ENCODE measurements at regions not wholly inside any gene's neighbourhood (a gene's known extent, or its start where the extent isn't known, plus 50 kb on each side); places are given as distances from the start of the nearest gene placed in this dataset.
"Not testable (repeated sequence)": the region's sequence is repeated elsewhere in the genome, so short reads cannot be mapped to it uniquely, and the experiment has no call there.

GRCh38 chr5:57887851-57888621 lies 405.4 kb upstream of the ACTBL2 start:
- DNase-seq (ENCODE audit: low spot score) = no peak

GRCh38 chr5:57884346-57885102 lies 401.9 kb upstream of the ACTBL2 start:
- DNase-seq (ENCODE audit: low spot score) = no peak

- no peak for DNase-seq (ENCODE audit: low spot score)
Observed at GRCh38 chr5:57880216-57880615, 397.6 kb upstream of the ACTBL2 start.

- DNase-seq (ENCODE audit: low spot score) = no peak
Observed at GRCh38 chr5:57878301-57878722, 395.7 kb upstream of the ACTBL2 start.

- DNase-seq (ENCODE audit: low spot score) = no peak
Observed at GRCh38 chr5:57871496-57871895, 388.9 kb upstream of the ACTBL2 start.

GRCh38 chr5:57870267-57870666 lies 387.7 kb upstream of the ACTBL2 start:
- DNase-seq (ENCODE audit: low spot score) = not testable (repeated sequence)

- DNase-seq (ENCODE audit: low spot score) = no peak
Observed at GRCh38 chr5:57863661-57864060, 381.1 kb upstream of the ACTBL2 start.

GRCh38 chr5:57862942-57863341 lies 380.3 kb upstream of the ACTBL2 start:
- DNase-seq (ENCODE audit: low spot score) = no peak

- no peak for DNase-seq (ENCODE audit: low spot score)
Observed at GRCh38 chr5:57862471-57862911, 379.9 kb upstream of the ACTBL2 start.

- DNase-seq (ENCODE audit: low spot score) = no peak
Observed at GRCh38 chr5:57859626-57860025, 377.0 kb upstream of the ACTBL2 start.

GRCh38 chr5:57858905-57859304 lies 376.3 kb upstream of the ACTBL2 start:
- DNase-seq (ENCODE audit: low spot score) = no peak

- no peak for DNase-seq (ENCODE audit: low spot score)
Observed at GRCh38 chr5:57857696-57858095, 375.1 kb upstream of the ACTBL2 start.

- DNase-seq (ENCODE audit: low spot score) = no peak
Observed at GRCh38 chr5:57855831-57856230, 373.2 kb upstream of the ACTBL2 start.

- DNase-seq (ENCODE audit: low spot score) = no peak
Observed at GRCh38 chr5:57853929-57854697, 371.5 kb upstream of the ACTBL2 start.

- no peak for DNase-seq (ENCODE audit: low spot score)
Observed at GRCh38 chr5:57850109-57850508, 367.5 kb upstream of the ACTBL2 start.

- no peak for DNase-seq (ENCODE audit: low spot score)
Observed at GRCh38 chr5:57845025-57845424, 362.4 kb upstream of the ACTBL2 start.

GRCh38 chr5:57844410-57844809 lies 361.8 kb upstream of the ACTBL2 start:
- DNase-seq (ENCODE audit: low spot score) = no peak

- DNase-seq (ENCODE audit: low spot score) = no peak
Observed at GRCh38 chr5:57843059-57843367, 360.4 kb upstream of the ACTBL2 start.

GRCh38 chr5:57842364-57843058 lies 359.9 kb upstream of the ACTBL2 start:
- no peak for DNase-seq (ENCODE audit: low spot score)

- DNase-seq (ENCODE audit: low spot score) = no peak
Observed at GRCh38 chr5:57841676-57842363, 359.2 kb upstream of the ACTBL2 start.

GRCh38 chr5:57839437-57840079 lies 356.9 kb upstream of the ACTBL2 start:
- DNase-seq (ENCODE audit: low spot score) = no peak
